Common myeloid progenitor, CD34-positive (primary cell): ENCODE measurements at regions not wholly inside any gene's neighbourhood (a gene's known extent, or its start where the extent isn't known, plus 50 kb on each side); places are given as distances from the start of the nearest gene placed in this dataset.

Experiments used
- CTCF ChIA-PET: fragments of 350-600 bp; sonication (Branson Sonifier 250); formaldehyde crosslinking; loops from one replicate; lab custom pipeline; 2021; ENCODE audit warnings: antibody characterized with exemption; lab: Charles Lee
- POLR2A ChIA-PET: fragments of 350-600 bp; sonication (Branson Sonifier 250); formaldehyde crosslinking; loops from one replicate; lab custom pipeline; 2021; ENCODE audit warnings: antibody characterized with exemption; lab: Charles Lee
- DNase-seq, 3 donors: peaks; one replicate each; pipeline versions ENCODE4 v3.0.0 to v3.0.0-alpha.2; 2013
- H3K27ac ChIP-seq, 2 experiments: 1 replicate in 1 of 2; 2 replicates in 1 of 2; pipeline ENCODE4 v1.7.0; 2013; ENCODE audit warnings: inconsistent platforms in 2 of 2, low read length in 2 of 2, mild to moderate bottlenecking in 2 of 2, low read depth in 1 of 2, moderate library complexity in 1 of 2; ENCODE audit not compliant: severe bottlenecking in 2 of 2, insufficient read depth in 1 of 2, poor library complexity in 1 of 2
- H3K27me3 ChIP-seq, 5 experiments: replicated peaks in 2 of 5; 1 replicate in 3 of 5; 2 replicates in 2 of 5; pipeline versions ENCODE4 v1.6.1 to v1.7.0; 2013; ENCODE audit warnings: low read length in 4 of 5, mild to moderate bottlenecking in 2 of 5, moderate library complexity in 2 of 5, inconsistent platforms in 1 of 5; ENCODE audit not compliant: insufficient read depth in 5 of 5, control insufficient read depth in 4 of 5
- H3K36me3 ChIP-seq, 4 experiments: 1 replicate in 2 of 4; 2 replicates in 2 of 4; pipeline versions ENCODE4 v1.6.1 to v1.7.0; 2013; ENCODE audit warnings: low read length in 3 of 4, control low read depth in 1 of 4, mild to moderate bottlenecking in 1 of 4; ENCODE audit not compliant: control insufficient read depth in 4 of 4, insufficient read depth in 4 of 4
- H3K4me1 ChIP-seq, 4 experiments: 1 replicate in 3 of 4; 2 replicates in 1 of 4; pipeline versions ENCODE4 v1.6.1 to v1.7.1; 2013; ENCODE audit warnings: low read length in 3 of 4, mild to moderate bottlenecking in 3 of 4, control low read depth in 1 of 4, inconsistent platforms in 1 of 4, moderate library complexity in 1 of 4; ENCODE audit not compliant: control insufficient read depth in 4 of 4, insufficient read depth in 4 of 4; ENCODE audit errors: control extremely low read depth in 1 of 4
- H3K4me3 ChIP-seq, 7 experiments: 1 replicate in 4 of 7; 2 replicates in 3 of 7; pipeline versions ENCODE4 v1.5.1 to v1.7.0; 2013; ENCODE audit warnings: mild to moderate bottlenecking in 7 of 7, low read length in 6 of 7, moderate library complexity in 6 of 7, inconsistent platforms in 2 of 7, low read depth in 2 of 7, control low read depth in 1 of 7; ENCODE audit not compliant: insufficient read depth in 4 of 7, control insufficient read depth in 1 of 7; ENCODE audit errors: extremely low read depth in 1 of 7
- H3K9me3 ChIP-seq, 5 experiments: 1 replicate in 4 of 5; 2 replicates in 1 of 5; pipeline versions ENCODE4 v1.6.1 to v1.7.1; 2013; ENCODE audit warnings: low read length in 4 of 5, mild to moderate bottlenecking in 2 of 5, inconsistent platforms in 1 of 5, low read depth in 1 of 5, moderate library complexity in 1 of 5; ENCODE audit not compliant: control insufficient read depth in 4 of 5, insufficient read depth in 2 of 5; ENCODE audit errors: control extremely low read depth in 1 of 5
- WGBS: methylation state at CpG from one replicate; pipeline ENCODE4 v1.1.5; 2013; ENCODE audit not compliant: insufficient coverage; 5-methylcytosine and 5-hydroxymethylcytosine counted together

DNA sequence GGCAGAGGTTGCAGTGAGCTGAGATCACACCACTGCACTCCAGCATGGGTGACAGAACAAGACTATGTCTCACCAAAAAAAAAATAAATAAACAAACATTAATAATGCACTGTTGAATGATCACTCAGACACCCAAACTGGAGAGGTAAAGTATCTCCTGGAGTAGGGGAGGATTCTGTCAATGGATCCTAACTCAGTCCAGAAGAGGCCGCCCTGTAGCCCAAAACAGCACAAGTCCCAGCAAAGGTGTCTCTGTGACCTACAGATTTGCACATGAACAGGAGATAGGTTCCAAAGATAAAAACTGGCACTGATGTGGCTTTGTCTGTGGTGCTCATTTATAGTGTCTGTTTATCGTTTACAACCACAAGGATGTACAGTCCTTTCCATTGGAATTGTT is 352.9 kb upstream of the USP9Y start:
- ChIA-PET POLR2A (no interaction called here), CTCF (no interaction called here)
- DNase-seq = no peak
- H3K36me3 ChIP-seq = no peaks in the 10 kb centered on the region
- no peaks in the 10 kb centered on the region for H3K9me3 ChIP-seq
- no peaks in the 10 kb centered on the region for H3K4me1 ChIP-seq
- no peak overlapping the region for H3K27ac ChIP-seq
- H3K27me3 ChIP-seq = no peaks in the 10 kb centered on the region
- H3K4me3 ChIP-seq = no peak overlapping the region
- no CpG with 5 or more reads among the region's 2 CpGs for WGBS

DNA sequence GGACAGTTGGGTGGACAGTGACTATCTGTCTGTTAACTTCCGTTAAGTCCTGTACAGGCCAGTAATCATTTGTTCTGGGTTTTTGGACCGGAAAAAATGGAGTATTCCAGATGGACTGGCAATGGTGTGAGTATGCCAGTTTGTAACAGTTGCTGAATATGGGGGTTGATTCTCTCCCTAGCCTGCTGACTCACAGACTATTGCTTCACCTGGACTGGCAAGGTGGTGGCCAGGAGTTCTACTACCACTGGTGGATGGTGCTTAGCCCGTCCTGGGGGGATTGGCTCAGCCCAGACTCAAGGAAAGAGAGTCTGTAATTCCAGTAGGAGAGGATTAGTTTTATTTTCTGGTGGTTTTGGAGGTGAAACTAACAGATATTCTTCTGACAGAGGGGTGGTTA is 343.8 kb upstream of the USP9Y start:
- Histone ChIP-seq H3K27me3 (no peaks in the 10 kb centered on the region), H3K27ac (no peak overlapping the region), H3K4me1 (peaks cover 0 to 1% (median 0%) of the 10 kb centered on the region in 4 experiments), H3K9me3 (no peaks in the 10 kb centered on the region), H3K4me3 (no peak overlapping the region), H3K36me3 (no peaks in the 10 kb centered on the region)
- WGBS = no CpG with 5 or more reads among the region's 3 CpGs
- ChIA-PET POLR2A (no interaction called here), CTCF (no interaction called here)
- DNase-seq = no peak

DNA sequence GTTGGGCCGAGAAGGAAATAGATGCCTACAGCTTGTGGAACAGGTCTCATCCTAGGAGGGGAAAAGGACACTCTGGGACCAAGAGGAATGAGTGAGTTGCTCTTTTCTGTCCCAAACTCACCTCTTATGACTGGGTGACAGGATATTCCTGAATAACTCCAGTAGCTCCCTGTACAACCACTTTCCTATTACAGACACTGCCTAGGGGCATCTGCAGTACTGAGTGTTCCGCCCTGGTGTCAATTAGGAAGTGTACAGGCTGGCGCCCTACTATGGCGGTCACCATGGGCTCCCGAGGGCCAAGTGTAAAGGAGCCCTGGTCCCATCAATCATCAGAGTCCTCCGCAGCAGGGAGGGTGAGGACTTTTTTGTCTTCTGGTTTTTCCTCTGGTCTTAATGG is 343.4 kb upstream of the USP9Y start:
- no peak for DNase-seq
- Histone ChIP-seq H3K27me3 (no peaks in the 10 kb centered on the region), H3K4me1 (peaks cover 0 to 1% (median 0%) of the 10 kb centered on the region in 4 experiments), H3K27ac (no peak overlapping the region), H3K36me3 (no peaks in the 10 kb centered on the region), H3K4me3 (no peak overlapping the region), H3K9me3 (no peaks in the 10 kb centered on the region)
- ChIA-PET POLR2A (no interaction called here), CTCF (no interaction called here)
- WGBS = no CpG with 5 or more reads among the region's 6 CpGs

DNA sequence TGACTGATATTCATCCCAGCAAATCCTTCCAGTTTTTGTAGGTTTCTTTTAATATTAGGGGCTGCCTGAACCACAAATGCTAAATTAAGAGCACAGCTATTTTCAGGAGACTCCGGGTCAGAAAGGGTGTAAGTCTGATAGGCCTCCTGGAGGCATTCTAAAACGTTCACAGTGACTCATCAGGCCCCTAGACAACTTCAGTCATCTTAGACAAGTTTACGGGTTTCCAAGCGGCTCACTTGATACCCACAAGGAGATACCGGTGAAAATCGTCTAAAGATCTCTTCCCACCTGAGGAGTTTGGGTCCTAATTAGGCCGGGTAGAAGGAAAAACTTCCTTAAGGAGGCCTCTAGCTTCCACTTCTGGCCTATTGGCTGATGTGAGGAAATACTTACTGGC is 342.7 kb upstream of the USP9Y start:
- Histone ChIP-seq H3K27ac (no peak overlapping the region), H3K4me3 (no peak overlapping the region), H3K27me3 (no peaks in the 10 kb centered on the region), H3K4me1 (peaks cover 0 to 1% (median 0%) of the 10 kb centered on the region in 4 experiments), H3K36me3 (no peaks in the 10 kb centered on the region), H3K9me3 (no peaks in the 10 kb centered on the region)
- ChIA-PET CTCF (no interaction called here), POLR2A (no interaction called here)
- no CpG with 5 or more reads among the region's 7 CpGs for WGBS
- no peak for DNase-seq

DNA sequence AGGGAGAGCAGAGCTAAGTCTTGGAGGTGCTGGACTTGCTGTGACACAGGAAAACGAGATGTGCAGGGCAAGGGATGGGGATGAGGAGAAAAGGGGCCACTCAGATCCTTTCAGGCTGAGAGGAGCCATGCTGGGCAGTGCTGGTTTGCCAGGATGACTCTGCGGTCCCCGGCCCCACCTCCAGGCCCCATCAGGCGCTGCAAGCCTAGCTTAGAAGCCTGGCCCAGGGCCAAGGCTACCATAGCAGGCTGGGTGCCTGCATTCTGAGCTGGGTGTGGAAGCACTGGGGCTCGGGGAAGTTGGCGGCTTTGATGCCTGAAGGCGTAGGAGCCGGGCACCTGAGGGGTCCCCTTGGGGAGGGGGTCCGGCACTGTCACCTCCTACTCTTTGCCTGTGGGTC is 341.2 kb upstream of the USP9Y start:
- Histone ChIP-seq H3K4me3 (no peak overlapping the region), H3K27me3 (no peaks in the 10 kb centered on the region), H3K4me1 (peaks cover 0 to 1% (median 0%) of the 10 kb centered on the region in 4 experiments), H3K27ac (no peak overlapping the region), H3K9me3 (no peaks in the 10 kb centered on the region), H3K36me3 (no peaks in the 10 kb centered on the region)
- WGBS = no CpG with 5 or more reads among the region's 9 CpGs
- DNase-seq = peak in 1 of 3 donors; percentile 29
- ChIA-PET CTCF (interaction anchor here (1.3 kb wide), 1 partner anchor 262 kb away, joined by 4 read pairs; no protein-coding TSS in a partner anchor), POLR2A (interaction anchor here (0.7 kb wide), 1 partner anchor 52 kb away, joined by 3 read pairs; no protein-coding TSS in a partner anchor)

DNA sequence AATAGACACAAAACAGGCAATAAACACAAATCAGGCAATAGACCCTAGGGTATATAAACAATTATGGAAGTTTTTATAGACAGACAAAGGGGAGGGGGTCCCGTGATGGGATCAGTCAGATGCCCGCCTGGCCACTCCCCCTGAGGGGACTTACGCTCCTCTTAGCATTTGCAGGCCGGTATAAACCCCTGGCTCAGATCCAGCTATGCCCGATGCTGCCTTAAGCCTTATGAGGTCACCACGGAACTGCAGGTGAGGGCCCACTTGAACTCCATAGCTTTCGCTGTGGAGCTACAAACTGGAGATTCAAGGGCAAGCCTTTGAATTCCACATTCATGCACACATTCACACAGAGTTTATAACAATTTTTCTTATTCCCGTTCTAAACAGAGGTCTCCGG is 340.5 kb upstream of the USP9Y start:
- Histone ChIP-seq H3K36me3 (no peaks in the 10 kb centered on the region), H3K4me3 (no peak overlapping the region), H3K4me1 (peaks cover 0 to 1% (median 0%) of the 10 kb centered on the region in 4 experiments), H3K27ac (no peak overlapping the region), H3K9me3 (no peaks in the 10 kb centered on the region), H3K27me3 (no peaks in the 10 kb centered on the region)
- ChIA-PET POLR2A (no interaction called here), CTCF (no interaction called here)
- no peak for DNase-seq
- no CpG with 5 or more reads among the region's 9 CpGs for WGBS

DNA sequence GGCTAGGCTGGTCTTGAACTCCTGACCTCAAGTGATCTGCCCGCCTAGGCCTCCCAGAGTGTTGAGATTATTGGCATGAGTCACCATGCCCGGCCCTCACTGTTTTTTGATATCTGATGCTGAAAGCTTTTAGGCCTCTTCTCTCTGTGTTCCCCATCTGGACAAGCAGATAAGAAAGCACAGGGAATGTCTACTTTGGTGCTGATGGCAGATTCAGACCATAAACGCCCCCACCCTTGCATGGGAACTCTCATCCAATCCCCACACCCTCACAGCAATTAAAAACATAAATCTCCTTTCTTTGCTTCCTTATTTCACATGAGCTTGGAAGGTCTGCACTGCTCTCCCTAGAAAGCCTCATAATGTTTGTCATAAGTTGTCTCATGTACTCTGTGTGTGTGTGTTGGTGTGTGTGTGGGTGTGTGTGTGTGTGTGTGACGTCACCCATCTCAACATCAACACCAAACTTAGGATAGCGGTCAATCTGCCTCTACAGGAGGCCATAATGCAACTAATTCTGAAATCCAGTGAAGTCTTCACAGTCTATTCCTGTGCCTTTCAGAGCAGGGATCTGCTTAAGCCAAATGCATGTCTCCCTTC is 335.6 kb upstream of the USP9Y start:
- ChIA-PET CTCF (no interaction called here), POLR2A (interaction anchor here (0.6 kb wide), 1 partner anchor 24 kb away, joined by 3 read pairs; no protein-coding TSS in a partner anchor)
- Histone ChIP-seq H3K4me1 (no peaks in the 10 kb centered on the region), H3K27me3 (no peaks in the 10 kb centered on the region), H3K36me3 (no peaks in the 10 kb centered on the region), H3K4me3 (no peak overlapping the region), H3K27ac (no peak overlapping the region), H3K9me3 (no peaks in the 10 kb centered on the region)
- no CpG with 5 or more reads among the region's 5 CpGs for WGBS
- peak in 1 of 3 donors; percentile 45 for DNase-seq
